ENCODE measurements at regions not wholly inside any gene's neighbourhood (a gene's known extent, or its start where the extent isn't known, plus 50 kb on each side); places are given as distances from the start of the nearest gene placed in this dataset.

GRCh38 chr2:236689981-236690380 is 120.4 kb downstream of the ACKR3 start:
- FAIRE-seq (no peak), DNase-seq (ENCODE audit: extremely low read depth in 1 of 4, low spot score in 3 of 4) (no peak), ATAC-seq (no peak)
- H3K4me2 ChIP-seq (ENCODE audit: insufficient read depth, low read length) = no peak overlapping the region
- no TSS peak for BruUV-seq (replicated peaks)
- CTCF ChIA-PET (ENCODE audit: low intra/inter-chr PET ratio) = no interaction called here
- no peaks in the 10 kb centered on the region for H3K36me3 ChIP-seq (ENCODE audit: control insufficient read depth, insufficient read depth, low read length)
- no peak overlapping the region for H3K9ac ChIP-seq (ENCODE audit: insufficient read depth in 1 of 2, low read depth in 2 of 2, low read length in 2 of 2)
- H3K4me1 ChIP-seq (replicated peaks in 1 of 2; ENCODE audit: control insufficient read depth in 2 of 2, insufficient read depth in 2 of 2, low read length in 2 of 2) = no peaks in the 10 kb centered on the region
- H3K27me3 ChIP-seq (ENCODE audit: control insufficient read depth in 2 of 2, insufficient read depth in 2 of 2, low read length in 2 of 2) = peaks cover 0 to 19% of the 10 kb centered on the region in 2 experiments; a peak in 2 of 5 replicates
- intact Hi-C loops (cut with micrococcal nuclease) = no loop called here
- in situ Hi-C loops (cut with MboI) = no loop called here
- TF ChIP-seq ELF1 (tag; IDR thresholded peaks at IDR 0.05) (no peak), ARHGAP35 (IDR thresholded peaks at IDR 0.05; ENCODE audit: partially characterized antibody) (no peak), C11orf30 (IDR thresholded peaks at IDR 0.05; ENCODE audit: low read depth) (no peak), POLR2G (IDR thresholded peaks at IDR 0.05; ENCODE audit: low read depth, low read length) (no peak), DMBX1 (CRISPR knock-in tag; IDR thresholded peaks at IDR 0.05; ENCODE audit: borderline replicate concordance) (no peak), TFAM (CRISPR knock-in tag; conservative IDR thresholded peaks at IDR 0.05) (no peak), MTA2 (IDR thresholded peaks at IDR 0.05; ENCODE audit: low read depth) (no peak), POLR2B (IDR thresholded peaks at IDR 0.05; ENCODE audit: low read depth, partially characterized antibody) (no peak), ATF1 (CRISPR knock-in tag; IDR thresholded peaks at IDR 0.05) (no peak), ATF1 (tag; IDR thresholded peaks at IDR 0.05) (no peak), ZNF263 (CRISPR knock-in tag; IDR thresholded peaks at IDR 0.05; ENCODE audit: borderline replicate concordance) (no peak), TARDBP (IDR thresholded peaks at IDR 0.05) (no peak), CHCHD3 (CRISPR knock-in tag; IDR thresholded peaks at IDR 0.05) (no peak), SIX5 (IDR thresholded peaks at IDR 0.05; ENCODE audit: borderline replicate concordance in 1 of 2, insufficient read depth in 1 of 2, low read depth in 1 of 2, low read length in 2 of 2) (no peak)
- TF ChIP-seq, protein P1, sequence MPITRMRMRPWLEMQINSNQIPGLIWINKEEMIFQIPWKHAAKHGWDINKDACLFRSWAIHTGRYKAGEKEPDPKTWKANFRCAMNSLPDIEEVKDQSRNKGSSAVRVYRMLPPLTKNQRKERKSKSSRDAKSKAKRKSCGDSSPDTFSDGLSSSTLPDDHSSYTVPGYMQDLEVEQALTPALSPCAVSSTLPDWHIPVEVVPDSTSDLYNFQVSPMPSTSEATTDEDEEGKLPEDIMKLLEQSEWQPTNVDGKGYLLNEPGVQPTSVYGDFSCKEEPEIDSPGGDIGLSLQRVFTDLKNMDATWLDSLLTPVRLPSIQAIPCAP (CRISPR knock-in tag; IDR thresholded peaks at IDR 0.05; ENCODE audit: borderline replicate concordance) = no peak
- TF ChIP-seq, protein P2, sequence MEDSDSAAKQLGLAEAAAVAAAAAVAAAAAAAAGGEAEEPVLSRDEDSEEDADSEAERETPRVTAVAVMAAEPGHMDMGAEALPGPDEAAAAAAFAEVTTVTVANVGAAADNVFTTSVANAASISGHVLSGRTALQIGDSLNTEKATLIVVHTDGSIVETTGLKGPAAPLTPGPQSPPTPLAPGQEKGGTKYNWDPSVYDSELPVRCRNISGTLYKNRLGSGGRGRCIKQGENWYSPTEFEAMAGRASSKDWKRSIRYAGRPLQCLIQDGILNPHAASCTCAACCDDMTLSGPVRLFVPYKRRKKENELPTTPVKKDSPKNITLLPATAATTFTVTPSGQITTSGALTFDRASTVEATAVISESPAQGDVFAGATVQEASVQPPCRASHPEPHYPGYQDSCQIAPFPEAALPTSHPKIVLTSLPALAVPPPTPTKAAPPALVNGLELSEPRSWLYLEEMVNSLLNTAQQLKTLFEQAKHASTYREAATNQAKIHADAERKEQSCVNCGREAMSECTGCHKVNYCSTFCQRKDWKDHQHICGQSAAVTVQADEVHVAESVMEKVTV (CRISPR knock-in tag; IDR thresholded peaks at IDR 0.05) = no peak
- no peak overlapping the region for H3K4me3 ChIP-seq
- WGBS (ENCODE audit: insufficient coverage, low coverage, missing lambda C conversion rate) = 7% methylated on average over 2 of the region's 3 CpGs
- no peaks in the 10 kb centered on the region for H3K9me3 ChIP-seq (replicated peaks; ENCODE audit: control insufficient read depth, insufficient read depth, low read depth, low read length)
- H3K9me1 ChIP-seq (ENCODE audit: control insufficient read depth, insufficient read depth, low read length) = no peaks in the 10 kb centered on the region
- H2AFZ ChIP-seq (ENCODE audit: low read depth, low read length) = no peak overlapping the region
- no peaks in the 10 kb centered on the region; the same call in 1 of the 2 replicates for H4K20me1 ChIP-seq (replicated peaks; ENCODE audit: control insufficient read depth, insufficient read depth, low read length)
- no peaks in the 10 kb centered on the region for H3K79me2 ChIP-seq (ENCODE audit: control insufficient read depth, insufficient read depth, low read length)
- H3K27ac ChIP-seq (ENCODE audit: extremely low read depth, low read depth, low read length) = no peak overlapping the region
- POLR2A ChIA-PET = no interaction called here

Measured in K562 (cell line).